Stomach (tissue), 4 donors: ENCODE measurements at regions not wholly inside any gene's neighbourhood (a gene's known extent, or its start where the extent isn't known, plus 50 kb on each side); places are given as distances from the start of the nearest gene placed in this dataset.

ENCODE experiments used
- CTCF ChIP-seq, 7 experiments: fragments of 450-650 bp in 4 of 7; fragments of 200-600 bp in 3 of 7; sonication (generic) in 3 of 7; IDR thresholded peaks; one replicate each; pipeline ENCODE4 v1.5.1; 2016 to 2019; ENCODE audit warnings: antibody characterized with exemption in 7 of 7, control low read depth in 2 of 7, mild to moderate bottlenecking in 1 of 7
- EP300 ChIP-seq: sonication (generic); formaldehyde crosslinking; IDR thresholded peaks from one replicate; pipeline ENCODE4 v1.6.1; 2017; ENCODE audit warnings: antibody characterized with exemption
- POLR2A ChIP-seq, 4 donors: fragments of 450-650 bp; IDR thresholded peaks; one replicate each; pipeline ENCODE4 v1.6.1; 2016; ENCODE audit warnings: antibody characterized with exemption in 4 of 4, control low read depth in 2 of 4, mild to moderate bottlenecking in 1 of 4, moderate library complexity in 1 of 4
- POLR2AphosphoS5 ChIP-seq, 3 donors: sonication (generic); formaldehyde crosslinking; IDR thresholded peaks; one replicate each; pipeline ENCODE4 v1.6.1; 2016; ENCODE audit warnings: antibody characterized with exemption in 3 of 3

GRCh38 chr4:123209436-123209835 lies 187.2 kb upstream of the SPRY1 start:
- no peak for TF ChIP-seq CTCF (IDR thresholded peaks at IDR 0.05)
- TF ChIP-seq POLR2A (IDR thresholded peaks at IDR 0.05), result no peak
- no peak for TF ChIP-seq POLR2AphosphoS5 (IDR thresholded peaks at IDR 0.05)
- TF ChIP-seq EP300, result no peak
